Keratinocyte (primary cell): ENCODE measurements at regions not wholly inside any gene's neighbourhood (a gene's known extent, or its start where the extent isn't known, plus 50 kb on each side); places are given as distances from the start of the nearest gene placed in this dataset.

Experiments
- CTCF ChIP-seq, 3 experiments: IDR thresholded peaks in 1 of 3; conservative IDR thresholded peaks in 1 of 3; optimal IDR thresholded peaks in 1 of 3; 2 replicates in 2 of 3; 3 replicates in 1 of 3; pipeline versions ENCODE3 to v1.5.1; 2011; ENCODE audit warnings: low read length in 3 of 3, mild to moderate bottlenecking in 3 of 3, moderate library complexity in 2 of 3, control low read depth in 1 of 3, inconsistent platforms in 1 of 3; ENCODE audit not compliant: insufficient read depth in 2 of 3; ENCODE audit errors: extremely low read depth in 1 of 3
- EZH2 ChIP-seq: IDR thresholded peaks from one replicate; pipeline ENCODE4 v1.6.1; 2012; ENCODE audit warnings: inconsistent platforms, mild to moderate bottlenecking, low read length, moderate library complexity

GRCh38 chr14:50018201-50018932 is 98.0 kb downstream of the VCPKMT start:
- TF ChIP-seq CTCF (optimal IDR thresholded peaks at IDR 0.05 in 1 of 3, IDR thresholded peaks at IDR 0.05 in 1 of 3, conservative IDR thresholded peaks at IDR 0.05 in 1 of 3; ENCODE audit: extremely low read depth in 1 of 3, insufficient read depth in 2 of 3, low read length in 3 of 3) (no peak), EZH2 (no peak)
